PFSK-1 (cell line): ENCODE measurements at regions not wholly inside any gene's neighbourhood (a gene's known extent, or its start where the extent isn't known, plus 50 kb on each side); places are given as distances from the start of the nearest gene placed in this dataset.

Experiments
- FOXP2 ChIP-seq: optimal IDR thresholded peaks from 2 replicates; pipeline ENCODE3; 2011; ENCODE audit warnings: borderline replicate concordance, control low read depth, inconsistent platforms; ENCODE audit not compliant: insufficient read depth; ENCODE audit errors: extremely low read length, extremely low read depth
- POLR2AphosphoS5 ChIP-seq: IDR thresholded peaks from 2 replicates; pipeline ENCODE4 v1.6.1; 2012; ENCODE audit warnings: low read depth, mild to moderate bottlenecking, control low read depth, low read length, moderate library complexity
- SIN3A ChIP-seq: IDR thresholded peaks from 2 replicates; pipeline ENCODE4 v1.6.1; 2012; ENCODE audit warnings: mild to moderate bottlenecking, low read length, moderate library complexity, borderline replicate concordance; ENCODE audit not compliant: insufficient read depth
- TAF1 ChIP-seq: IDR thresholded peaks from 2 replicates; pipeline ENCODE4 v1.6.1; 2012; ENCODE audit warnings: low read length, control low read depth, borderline replicate concordance; ENCODE audit not compliant: insufficient read depth
- TF ChIP-seq, protein P1 (sequence below), 2 experiments: IDR thresholded peaks; 2 replicates each; pipeline versions ENCODE4 v1.6.1 to v1.8.0; 2011 to 2012; ENCODE audit warnings: low read depth in 2 of 2, low read length in 2 of 2, control low read depth in 1 of 2, inconsistent platforms in 1 of 2, mild to moderate bottlenecking in 1 of 2, moderate library complexity in 1 of 2; ENCODE audit not compliant: insufficient read depth in 1 of 2

DNA sequence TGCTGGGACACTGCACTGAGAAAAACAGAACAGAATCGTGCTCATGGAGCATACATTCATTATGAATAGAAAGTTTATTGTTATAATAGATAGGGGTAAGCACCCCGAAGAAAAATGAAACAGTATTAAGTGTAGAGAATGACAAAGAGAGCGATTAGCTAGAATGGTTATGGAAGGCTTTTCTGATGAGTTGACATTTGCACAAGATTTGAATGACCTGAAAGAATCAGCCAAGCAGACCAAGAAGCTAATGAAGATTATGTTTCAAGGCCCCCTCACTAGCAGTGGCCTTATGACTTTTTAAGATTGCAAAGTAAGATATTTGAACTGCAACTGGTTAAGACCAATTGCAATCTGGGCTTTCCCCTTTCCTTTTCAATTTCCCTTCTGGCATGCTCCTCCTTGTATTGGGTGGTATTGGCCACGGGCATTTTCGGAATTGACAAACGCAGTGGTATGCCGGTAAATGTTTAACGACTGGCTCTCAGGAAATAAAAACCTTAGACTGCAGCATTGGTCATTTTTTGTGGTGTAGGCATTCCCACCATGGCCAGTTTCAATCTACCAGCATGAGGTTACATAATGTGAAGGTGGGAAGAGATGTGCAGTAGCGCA lies 120.0 kb upstream of the CITED2 start:
- TF ChIP-seq SIN3A = no peak
- TF ChIP-seq, protein P1, sequence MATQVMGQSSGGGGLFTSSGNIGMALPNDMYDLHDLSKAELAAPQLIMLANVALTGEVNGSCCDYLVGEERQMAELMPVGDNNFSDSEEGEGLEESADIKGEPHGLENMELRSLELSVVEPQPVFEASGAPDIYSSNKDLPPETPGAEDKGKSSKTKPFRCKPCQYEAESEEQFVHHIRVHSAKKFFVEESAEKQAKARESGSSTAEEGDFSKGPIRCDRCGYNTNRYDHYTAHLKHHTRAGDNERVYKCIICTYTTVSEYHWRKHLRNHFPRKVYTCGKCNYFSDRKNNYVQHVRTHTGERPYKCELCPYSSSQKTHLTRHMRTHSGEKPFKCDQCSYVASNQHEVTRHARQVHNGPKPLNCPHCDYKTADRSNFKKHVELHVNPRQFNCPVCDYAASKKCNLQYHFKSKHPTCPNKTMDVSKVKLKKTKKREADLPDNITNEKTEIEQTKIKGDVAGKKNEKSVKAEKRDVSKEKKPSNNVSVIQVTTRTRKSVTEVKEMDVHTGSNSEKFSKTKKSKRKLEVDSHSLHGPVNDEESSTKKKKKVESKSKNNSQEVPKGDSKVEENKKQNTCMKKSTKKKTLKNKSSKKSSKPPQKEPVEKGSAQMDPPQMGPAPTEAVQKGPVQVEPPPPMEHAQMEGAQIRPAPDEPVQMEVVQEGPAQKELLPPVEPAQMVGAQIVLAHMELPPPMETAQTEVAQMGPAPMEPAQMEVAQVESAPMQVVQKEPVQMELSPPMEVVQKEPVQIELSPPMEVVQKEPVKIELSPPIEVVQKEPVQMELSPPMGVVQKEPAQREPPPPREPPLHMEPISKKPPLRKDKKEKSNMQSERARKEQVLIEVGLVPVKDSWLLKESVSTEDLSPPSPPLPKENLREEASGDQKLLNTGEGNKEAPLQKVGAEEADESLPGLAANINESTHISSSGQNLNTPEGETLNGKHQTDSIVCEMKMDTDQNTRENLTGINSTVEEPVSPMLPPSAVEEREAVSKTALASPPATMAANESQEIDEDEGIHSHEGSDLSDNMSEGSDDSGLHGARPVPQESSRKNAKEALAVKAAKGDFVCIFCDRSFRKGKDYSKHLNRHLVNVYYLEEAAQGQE (IDR thresholded peaks at IDR 0.05; ENCODE audit: insufficient read depth in 1 of 2, low read depth in 2 of 2, low read length in 2 of 2) = no peak
- no peak for TF ChIP-seq TAF1
- TF ChIP-seq FOXP2 = no peak
- no peak for TF ChIP-seq POLR2AphosphoS5

DNA sequence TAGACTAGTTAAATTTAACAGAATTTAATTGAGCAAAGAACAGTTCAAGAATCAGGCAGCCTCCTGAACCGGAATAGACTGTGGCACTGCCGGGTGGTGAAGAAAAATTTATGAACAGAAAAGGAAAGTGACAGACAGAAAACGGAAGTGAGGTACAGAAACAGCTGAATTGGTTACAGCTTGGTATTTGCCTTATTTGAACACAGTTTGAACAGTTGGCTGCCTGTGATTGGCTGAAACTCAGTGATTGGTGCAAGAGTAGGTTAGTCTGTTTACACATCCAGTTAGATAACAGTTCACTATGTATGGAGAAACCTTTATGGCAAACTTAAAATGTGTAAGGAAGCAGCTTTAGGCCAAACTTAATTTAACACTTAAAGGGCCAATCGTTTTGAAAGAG lies 116.0 kb upstream of the CITED2 start:
- TF ChIP-seq POLR2AphosphoS5 (no peak), TAF1 (no peak), SIN3A (no peak)

DNA sequence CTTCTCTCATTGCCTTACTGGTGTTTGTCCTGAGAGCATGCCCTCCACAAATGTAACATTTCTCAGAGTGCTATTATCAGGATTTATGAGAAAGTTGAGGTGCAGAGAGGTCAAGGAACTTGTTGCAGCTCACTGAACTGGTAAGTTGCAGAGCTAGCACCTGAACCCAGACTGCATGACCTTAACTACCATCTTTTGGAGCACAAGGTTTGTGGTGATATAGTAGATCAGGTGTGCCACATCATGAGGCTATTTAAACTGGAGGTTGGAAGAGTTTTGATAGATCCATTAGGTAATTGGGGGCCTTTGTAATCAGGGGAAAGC lies 112.0 kb upstream of the CITED2 start:
- TF ChIP-seq TAF1 (no peak), SIN3A (no peak), POLR2AphosphoS5 (no peak), FOXP2 (no peak)
- TF ChIP-seq, protein P1 (IDR thresholded peaks at IDR 0.05; ENCODE audit: insufficient read depth in 1 of 2, low read depth in 2 of 2, low read length in 2 of 2) = no peak

DNA sequence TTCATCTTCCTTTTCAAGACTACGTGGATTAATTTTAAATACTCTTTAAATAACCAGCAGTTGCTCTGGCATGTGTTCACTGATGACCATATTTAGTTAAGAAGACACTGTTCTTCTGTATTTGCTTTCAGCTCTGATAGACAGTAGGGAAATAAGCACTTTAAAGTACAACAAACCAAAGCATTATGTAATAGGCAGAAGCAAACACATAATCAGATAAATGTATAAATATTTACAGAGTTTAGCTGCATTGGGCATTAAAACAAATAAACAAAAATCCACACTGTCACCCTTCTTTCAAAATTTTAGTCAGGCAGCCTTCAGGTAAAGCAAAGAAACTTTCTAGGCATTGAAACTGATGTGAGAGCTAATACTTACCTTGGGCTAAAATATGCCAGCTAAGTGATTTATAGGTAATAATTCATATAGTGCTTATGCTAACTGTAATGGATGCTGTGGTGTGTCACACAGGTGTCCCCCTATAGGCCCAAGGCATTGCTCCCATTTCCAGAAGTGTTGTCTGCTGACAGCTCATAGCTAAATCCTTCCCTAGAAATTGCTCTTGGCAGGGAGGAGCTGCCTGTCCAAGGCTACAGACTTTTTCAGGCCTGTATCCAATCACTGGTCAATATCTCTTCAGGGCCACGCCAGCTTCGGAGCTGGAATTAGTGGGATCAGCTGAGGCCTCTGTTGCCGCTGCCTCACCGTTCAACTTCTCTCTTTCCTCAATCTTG lies 111.5 kb upstream of the CITED2 start:
- no peak for TF ChIP-seq SIN3A
- TF ChIP-seq, protein P1 (IDR thresholded peaks at IDR 0.05; ENCODE audit: insufficient read depth in 1 of 2, low read depth in 2 of 2, low read length in 2 of 2) = no peak
- no peak for TF ChIP-seq TAF1
- no peak for TF ChIP-seq POLR2AphosphoS5
- no peak for TF ChIP-seq FOXP2

DNA sequence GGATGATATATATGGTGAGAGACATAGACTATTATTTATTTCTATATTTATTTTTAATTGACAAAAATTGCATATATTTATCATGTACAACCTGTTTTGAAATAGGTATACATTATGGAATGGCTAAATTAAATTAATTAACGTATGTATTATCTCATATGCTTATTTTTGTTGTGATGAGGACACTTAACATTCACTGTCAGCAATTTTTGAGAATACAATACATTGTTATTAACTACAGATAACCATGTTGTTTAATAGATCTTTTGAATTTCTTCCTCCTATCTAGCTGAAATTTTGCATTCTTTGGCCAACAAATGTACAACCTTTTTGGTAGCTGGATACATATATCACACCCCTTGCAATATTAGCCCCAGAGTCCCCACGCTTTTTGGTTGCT lies 110.7 kb upstream of the CITED2 start:
- TF ChIP-seq, protein P1 (IDR thresholded peaks at IDR 0.05; ENCODE audit: insufficient read depth in 1 of 2, low read depth in 2 of 2, low read length in 2 of 2) = no peak
- TF ChIP-seq POLR2AphosphoS5 (no peak), FOXP2 (no peak), TAF1 (no peak), SIN3A (no peak)
